HG02678 (cell line): ENCODE measurements at regions not wholly inside any gene's neighbourhood (a gene's known extent, or its start where the extent isn't known, plus 50 kb on each side); places are given as distances from the start of the nearest gene placed in this dataset.

ENCODE experiments used
- ATAC-seq: cut with Tn5 transposase; IDR thresholded peaks from one replicate; pipeline ENCODE4 v1.9.1; 2021; ENCODE audit warnings: mild to moderate bottlenecking, moderate library complexity; ENCODE audit not compliant: unreplicated experiment

DNA sequence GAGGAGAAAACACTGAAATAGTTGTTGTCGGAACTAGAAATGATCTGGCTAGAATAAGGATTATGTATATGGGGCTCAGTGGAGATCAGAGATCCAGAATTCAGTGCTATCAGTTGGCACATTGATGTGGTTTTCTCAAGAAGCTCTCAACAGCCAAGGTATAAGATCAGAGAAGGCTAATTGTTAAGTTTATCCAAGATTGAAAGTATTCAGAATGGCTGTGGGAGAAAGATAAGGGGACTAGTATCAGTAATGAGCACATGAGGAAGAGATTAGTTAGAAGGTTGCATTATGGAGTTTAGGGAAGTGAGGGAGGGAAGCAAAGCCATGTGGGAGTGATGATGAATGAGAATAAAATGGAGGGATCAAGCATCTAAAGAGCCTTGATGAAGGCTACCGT lies 128.1 kb upstream of the MIS18BP1 start:
- ATAC-seq = no peak

DNA sequence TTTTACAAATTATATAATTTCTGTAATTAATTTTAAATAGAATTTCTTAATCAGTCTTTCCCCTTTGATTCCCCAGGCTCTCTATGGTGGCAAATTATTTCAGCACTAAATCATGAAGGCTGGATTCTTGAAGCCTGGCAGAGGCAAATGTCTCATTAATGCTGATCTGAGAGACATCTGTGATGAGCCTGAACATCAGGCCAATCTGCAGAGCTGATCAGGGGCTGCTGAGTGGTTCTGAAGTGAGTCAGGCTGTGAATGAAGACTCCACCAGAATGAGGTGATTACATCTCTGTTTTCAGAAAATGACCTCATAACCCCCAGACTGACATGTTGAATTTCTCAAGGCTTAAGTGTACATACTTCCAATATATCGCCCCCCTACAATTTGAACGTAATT lies 124.2 kb upstream of the MIS18BP1 start:
- no peak for ATAC-seq

DNA sequence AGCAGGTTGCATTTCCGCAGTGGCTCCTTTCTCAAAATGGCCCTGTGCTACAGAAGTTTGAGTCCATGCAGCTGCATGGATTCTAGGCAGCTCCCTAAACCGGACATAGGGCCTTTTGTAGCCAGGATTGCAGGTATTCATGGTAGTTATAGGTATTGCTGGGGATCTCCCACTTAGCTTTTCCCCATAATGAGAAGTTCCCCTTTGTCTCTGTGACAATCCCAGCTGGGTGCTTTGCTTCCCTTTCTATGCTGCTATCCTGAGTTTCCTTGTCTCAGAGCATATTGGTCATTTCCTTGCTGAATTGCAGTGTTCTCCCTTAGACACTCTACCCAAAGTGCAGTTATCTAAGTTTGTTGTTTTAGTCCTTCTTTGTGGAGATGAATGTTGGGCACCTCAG lies 120.9 kb upstream of the MIS18BP1 start:
- ATAC-seq = no peak

DNA sequence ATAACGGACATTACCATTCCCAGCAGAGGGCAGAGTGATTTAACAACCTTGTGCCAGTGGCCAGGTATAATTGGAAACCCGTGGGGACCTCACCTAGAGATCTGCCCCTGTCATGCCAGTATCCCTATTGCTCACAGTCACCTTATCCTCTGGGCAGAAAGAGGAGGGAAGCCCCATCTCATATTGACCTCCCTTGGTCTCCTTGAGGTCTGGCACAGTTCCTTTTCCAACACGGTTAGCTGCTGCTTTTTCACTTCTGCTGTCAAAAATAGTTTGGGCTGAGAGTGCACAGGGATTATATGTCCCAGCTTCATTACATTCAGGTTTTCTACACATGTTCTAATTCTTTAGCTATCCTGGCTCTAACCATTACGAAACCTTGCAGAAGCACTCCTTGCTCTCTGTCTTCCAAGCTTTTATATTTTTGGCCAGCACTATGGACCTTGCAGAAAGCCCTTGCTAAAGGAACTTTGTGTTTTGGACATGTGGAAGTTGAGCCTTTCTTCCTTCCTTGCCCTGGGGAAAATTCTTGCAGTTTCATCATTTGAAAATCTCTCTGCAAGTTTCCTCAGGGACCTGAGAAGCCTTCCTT lies 111.7 kb upstream of the MIS18BP1 start:
- ATAC-seq = no peak

DNA sequence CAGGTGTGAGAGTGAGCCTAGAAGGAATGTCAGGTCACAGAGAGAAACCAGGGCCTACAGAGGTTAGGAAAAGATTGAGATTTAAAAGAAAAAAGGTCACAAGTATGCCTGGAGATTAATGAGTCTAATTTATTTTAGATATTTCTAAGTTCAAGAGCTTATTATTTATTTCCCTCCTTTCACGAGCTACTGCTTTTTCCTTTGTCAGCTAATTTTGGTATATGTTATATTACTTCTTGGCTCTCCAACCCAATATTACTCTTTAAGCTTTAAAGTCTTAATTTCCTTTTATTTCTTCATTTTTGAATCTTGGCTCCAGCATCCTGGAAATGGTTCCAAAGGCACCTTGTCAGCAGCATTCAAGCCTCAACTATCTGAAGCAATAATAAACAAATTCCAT lies 109.5 kb upstream of the MIS18BP1 start:
- no peak for ATAC-seq

DNA sequence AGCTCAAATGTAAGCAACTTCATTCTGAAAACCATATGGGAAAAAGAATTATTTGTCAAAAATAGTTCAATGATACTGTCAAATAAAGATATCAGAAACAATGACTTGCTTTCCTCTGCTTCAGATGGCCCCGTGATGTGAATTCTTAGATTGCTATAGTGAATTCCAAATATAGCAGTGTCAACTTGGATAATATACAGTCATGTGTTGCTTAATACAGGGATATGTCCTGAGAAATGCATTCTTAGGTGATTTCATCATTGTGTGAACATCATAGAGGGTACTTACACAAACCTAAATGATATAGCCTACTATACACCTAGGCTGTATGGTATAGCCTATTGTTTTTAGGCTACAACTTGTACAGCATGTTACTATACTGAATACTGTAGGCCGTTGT lies 108.7 kb upstream of the MIS18BP1 start:
- no peak for ATAC-seq

DNA sequence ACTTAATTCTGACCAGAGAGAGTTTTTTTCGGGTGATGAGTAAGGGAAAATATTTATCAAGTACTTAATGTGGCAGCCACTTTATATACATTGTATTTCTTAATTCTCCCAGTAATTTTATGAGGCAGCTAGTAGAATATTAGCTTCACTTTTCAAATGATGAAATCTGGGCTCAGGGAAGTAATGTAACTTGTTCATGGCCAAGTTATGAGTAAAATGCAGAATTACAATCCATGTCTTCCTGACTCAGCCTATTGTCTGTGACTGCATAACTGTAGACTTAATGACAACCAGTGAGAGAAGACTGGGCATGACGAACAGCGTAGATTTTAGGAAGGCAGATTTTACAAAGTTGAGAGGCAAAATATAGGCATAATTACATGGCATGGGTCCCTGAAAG lies 106.7 kb upstream of the MIS18BP1 start:
- no peak for ATAC-seq

DNA sequence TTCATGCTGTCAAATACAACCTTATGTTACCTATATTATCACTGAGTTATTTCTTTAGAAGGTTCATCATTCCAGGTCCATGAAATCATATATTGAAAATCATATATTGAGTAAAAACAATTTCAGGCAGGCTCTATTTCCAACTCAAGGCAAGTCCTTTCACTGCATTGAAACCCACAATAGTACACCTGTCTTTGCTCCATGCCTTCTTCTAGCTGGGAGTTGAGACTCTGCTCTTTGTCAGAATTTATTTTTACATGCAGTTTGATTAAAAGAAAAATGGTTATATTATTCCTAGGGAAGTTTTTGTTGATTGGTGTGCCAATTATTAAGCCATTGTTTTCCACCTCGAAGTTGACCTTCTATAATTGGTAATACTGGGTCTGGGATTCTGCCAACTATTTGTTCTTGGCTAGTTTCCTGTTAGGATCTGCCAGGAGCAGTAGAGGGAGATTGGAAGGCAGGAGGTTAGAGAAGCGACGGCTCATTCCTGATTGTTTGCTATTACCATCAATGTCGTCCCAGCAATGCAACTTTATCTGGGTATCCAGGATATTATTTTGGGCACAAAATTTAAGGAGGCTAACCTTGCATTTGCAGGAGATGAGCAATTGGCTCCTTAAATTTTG lies 79.5 kb upstream of the MIS18BP1 start:
- ATAC-seq = no peak

DNA sequence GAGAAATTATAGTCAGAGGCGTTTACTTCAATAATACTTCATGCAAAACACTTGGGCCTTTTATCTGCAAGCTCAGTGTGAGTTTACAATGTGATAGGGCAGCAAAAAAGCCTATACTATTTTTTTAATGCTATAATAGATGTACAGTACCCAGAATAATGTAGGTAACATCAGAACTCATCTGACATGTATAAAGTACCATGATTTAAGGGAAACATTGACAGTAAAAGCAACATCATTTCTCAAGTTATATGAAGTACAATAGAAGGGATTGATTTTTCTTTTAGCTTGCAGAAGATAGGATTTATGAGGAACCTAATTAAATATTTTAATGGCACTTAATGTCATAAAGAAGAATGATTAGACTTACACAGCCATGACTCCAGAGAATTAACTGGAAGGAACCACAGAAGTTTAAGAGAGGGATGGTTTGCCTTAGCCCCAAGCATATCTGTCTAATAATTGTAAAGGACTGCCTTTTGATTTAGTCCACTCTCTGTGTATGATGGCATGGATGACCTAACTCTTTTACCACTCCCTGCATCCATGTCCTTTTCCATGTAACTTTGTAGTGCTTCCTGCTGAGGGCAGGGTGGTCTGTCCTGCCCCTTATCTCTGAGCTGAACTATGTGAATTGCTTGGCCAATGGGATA lies 55.9 kb upstream of the MIS18BP1 start:
- no peak for ATAC-seq
